GM12878 (cell line): ENCODE measurements at regions not wholly inside any gene's neighbourhood (a gene's known extent, or its start where the extent isn't known, plus 50 kb on each side); places are given as distances from the start of the nearest gene placed in this dataset.

Experiments
- ATAC-seq: fragments of 200-7000 bp; cut with Tn5 transposase; 3 replicates; pipeline ENCODE4 v1.9.1; 2020; ENCODE audit warnings: mild to moderate bottlenecking, moderate library complexity
- BruUV-seq: library from RNA; stranded (reverse); fragments of 400-500 nt; replicated peaks from 2 replicates; lab custom pipeline; 2021; lab: Mats Ljungman, UMichigan
- CTCF ChIA-PET: fragments of 300-600 bp; sonication (Branson Sonifier 250); formaldehyde crosslinking; extraction: SDS; loops from one replicate; lab custom pipeline; 2021; ENCODE audit warnings: inconsistent platforms; lab: Yijun Ruan, JAX
- POLR2A ChIA-PET: fragments of 350-600 bp; formaldehyde crosslinking; extraction: SDS; loops from one replicate; lab custom pipeline; 2021; ENCODE audit warnings: inconsistent platforms; lab: Charles Lee
- RAD21 ChIA-PET: fragments of 300-600 bp; sonication (Branson Sonifier 250); formaldehyde crosslinking; loops from one replicate; lab custom pipeline; 2023; ENCODE audit warnings: antibody characterized with exemption; ENCODE audit not compliant: unreplicated experiment; lab: Charles Lee
- SMC1A ChIA-PET: fragments of 300-600 bp; sonication (Branson Sonifier 250); formaldehyde crosslinking; loops from one replicate; lab custom pipeline; 2023; ENCODE audit not compliant: unreplicated experiment, uncharacterized antibody; lab: Charles Lee
- DNase-seq: peaks from one replicate; pipeline ENCODE4 v3.0.0-alpha.2; 2011; ENCODE audit warnings: low read depth, low spot score
- FAIRE-seq: peaks from 3 replicates; lab custom pipeline; 2011; peaks lifted over from hg19 to GRCh38; lab: Jason Lieb, UNC
- H2AFZ ChIP-seq: 2 replicates; pipeline ENCODE4 v1.6.0; 2011; ENCODE audit warnings: low read depth, low read length, control low read depth; ENCODE audit not compliant: control insufficient read depth
- H3K27ac ChIP-seq: 2 replicates; pipeline ENCODE4 v1.5.1; 2011; ENCODE audit warnings: control low read depth; ENCODE audit not compliant: control insufficient read depth, insufficient read depth
- H3K27me3 ChIP-seq, 2 experiments: replicated peaks in 1 of 2; 2 replicates each; pipeline versions ENCODE4 v1.6.0 to v1.6.1; 2011; ENCODE audit warnings: low read length in 1 of 2; ENCODE audit not compliant: control insufficient read depth in 2 of 2, insufficient read depth in 2 of 2
- H3K36me3 ChIP-seq, 2 experiments: 2 replicates each; pipeline ENCODE4 v1.5.1; 2011; ENCODE audit warnings: low read length in 1 of 2; ENCODE audit not compliant: control insufficient read depth in 2 of 2, insufficient read depth in 2 of 2
- H3K4me1 ChIP-seq: 2 replicates; pipeline ENCODE4 v1.6.1; 2011; ENCODE audit warnings: mild to moderate bottlenecking, low read length, moderate library complexity, mixed read lengths; ENCODE audit not compliant: control insufficient read depth, insufficient read depth
- H3K4me2 ChIP-seq: 2 replicates; pipeline ENCODE4 v1.6.0; 2011; ENCODE audit warnings: control low read depth; ENCODE audit not compliant: control insufficient read depth, insufficient read depth
- H3K4me3 ChIP-seq: fragments of 200-600 bp; sonication (generic); 2 replicates; pipeline ENCODE4 v1.5.1; 2016
- H3K79me2 ChIP-seq: 2 replicates; pipeline ENCODE4 v1.6.0; 2011; ENCODE audit warnings: low read length; ENCODE audit not compliant: control insufficient read depth, insufficient read depth
- H3K9ac ChIP-seq: 2 replicates; pipeline ENCODE4 v1.8.0; 2011; ENCODE audit warnings: low read length, control low read depth, mixed read lengths; ENCODE audit not compliant: control insufficient read depth, insufficient read depth
- H3K9me3 ChIP-seq: replicated peaks from 3 replicates; pipeline ENCODE4 v1.5.1; 2011; ENCODE audit warnings: mild to moderate bottlenecking, low read length; ENCODE audit not compliant: control insufficient read depth, insufficient read depth
- H4K20me1 ChIP-seq: 2 replicates; pipeline ENCODE4 v1.6.0; 2011; ENCODE audit not compliant: control insufficient read depth, insufficient read depth
- CBFB ChIP-seq: IDR thresholded peaks from 2 replicates; pipeline ENCODE4 v1.6.1; 2016; ENCODE audit warnings: antibody characterized with exemption, low read depth
- CTCF ChIP-seq, 3 experiments: IDR thresholded peaks in 2 of 3; conservative IDR thresholded peaks in 1 of 3; 2 replicates each; pipeline ENCODE4 v1.5.1; 2011; ENCODE audit warnings: low read depth in 3 of 3, low read length in 3 of 3, mild to moderate bottlenecking in 3 of 3, control low read depth in 2 of 3, moderate library complexity in 2 of 3, inconsistent platforms in 1 of 3, mixed read lengths in 1 of 3; ENCODE audit not compliant: control insufficient read depth in 2 of 3, insufficient read depth in 1 of 3; ENCODE audit errors: extremely low read depth in 1 of 3
- ESRRA ChIP-seq: IDR thresholded peaks from 2 replicates; pipeline ENCODE4 v1.6.1; 2012; ENCODE audit warnings: mild to moderate bottlenecking, low read length, improper control_type of control experiment
- GABPA ChIP-seq: IDR thresholded peaks from 2 replicates; pipeline ENCODE4 v1.6.1; 2014; ENCODE audit warnings: antibody characterized with exemption, low read depth, mild to moderate bottlenecking, inconsistent platforms
- HCFC1 ChIP-seq: fragments of 150-350 bp; IDR thresholded peaks from 2 replicates; pipeline ENCODE4 v1.6.1; 2014; ENCODE audit warnings: low read length
- KDM1A ChIP-seq: fragments of 200-600 bp; sonication (generic); IDR thresholded peaks from 2 replicates; pipeline ENCODE4 v1.6.1; 2016; ENCODE audit warnings: borderline replicate concordance
- MAX ChIP-seq: IDR thresholded peaks from 2 replicates; pipeline ENCODE4 v1.6.1; 2012; ENCODE audit warnings: low read depth, low read length, improper control_type of control experiment
- NFYB ChIP-seq: IDR thresholded peaks from 2 replicates; pipeline ENCODE4 v1.6.1; 2011; ENCODE audit warnings: low read depth, mild to moderate bottlenecking, low read length, improper control_type of control experiment, moderate library complexity; ENCODE audit not compliant: insufficient read depth
- PKNOX1 ChIP-seq: fragments of 450-650 bp; IDR thresholded peaks from 2 replicates; pipeline ENCODE4 v1.6.1; 2016; ENCODE audit warnings: mild to moderate bottlenecking
- PML ChIP-seq: IDR thresholded peaks from 2 replicates; pipeline ENCODE4 v1.6.1; 2012; ENCODE audit warnings: low read length, inconsistent platforms
- POLR2A ChIP-seq: IDR thresholded peaks from 2 replicates; pipeline ENCODE4 v1.6.1; 2011; ENCODE audit warnings: low read depth, mild to moderate bottlenecking, low read length
- TARDBP ChIP-seq: IDR thresholded peaks from 2 replicates; pipeline ENCODE4 v1.6.1; 2016; ENCODE audit warnings: borderline replicate concordance
- TCF12 ChIP-seq: IDR thresholded peaks from 2 replicates; pipeline ENCODE4 v1.6.1; 2011; ENCODE audit warnings: low read depth, mild to moderate bottlenecking, low read length
- ZBTB33 ChIP-seq: fragments of 450-650 bp; IDR thresholded peaks from 2 replicates; pipeline ENCODE4 v1.6.1; 2017; ENCODE audit warnings: mild to moderate bottlenecking
- ZNF384 ChIP-seq: IDR thresholded peaks from 2 replicates; pipeline ENCODE4 v1.6.1; 2012; ENCODE audit warnings: low read depth, mild to moderate bottlenecking, low read length, improper control_type of control experiment, borderline replicate concordance
- WGBS: methylation state at CpG from one replicate; pipeline ENCODE4 v1.1.6; 2016; ENCODE audit warnings: low lambda C conversion rate; ENCODE audit not compliant: insufficient replicate concordance, insufficient coverage; ENCODE audit errors: missing lambda C conversion rate; 5-methylcytosine and 5-hydroxymethylcytosine counted together
- in situ Hi-C: fragments of 300-500 bp; cut with MboI; formaldehyde crosslinking; loops from 9 replicates; pipeline ENCODE4 v1.14.3; 2018; ENCODE audit warnings: mixed read lengths
- intact Hi-C: fragments of 100-400 bp; cut with micrococcal nuclease; formaldehyde crosslinking; loops from one replicate; pipeline ENCODE4 v1.14.2; 2022; ENCODE audit not compliant: unreplicated experiment

GRCh38 chrX:63470506-63470905 lies 119.4 kb upstream of the SPIN4 start:
- Histone ChIP-seq H3K27me3 (no peaks in the 10 kb centered on the region), H3K36me3 (no peaks in the 10 kb centered on the region), H3K4me2 (no peak overlapping the region), H3K9ac (no peak overlapping the region), H3K9me3 (peaks cover 2% of the 10 kb centered on the region), H2AFZ (no peak overlapping the region), H3K4me3 (no peak overlapping the region), H3K79me2 (no peaks in the 10 kb centered on the region), H3K4me1 (no peaks in the 10 kb centered on the region), H3K27ac (no peak overlapping the region), H4K20me1 (no peaks in the 10 kb centered on the region)
- ChIA-PET POLR2A (no interaction called here), CTCF (no interaction called here), SMC1A (no interaction called here), RAD21 (no interaction called here)
- no peak for DNase-seq
- WGBS = 62% methylated on average over 4 of the region's 4 CpGs
- FAIRE-seq = no peak
- in situ Hi-C loops = no loop called here
- TF ChIP-seq HCFC1 (no peak), PML (no peak), TCF12 (no peak), MAX (no peak), NFYB (no peak)
- ATAC-seq = no peak
- no TSS peak for BruUV-seq
- intact Hi-C loops = no loop called here

GRCh38 chrX:63466690-63467089 lies 115.6 kb upstream of the SPIN4 start:
- intact Hi-C loops (loop anchor here (10.0 kb wide), 1 partner anchor 112 kb away; the partner anchor contains the start of gene SPIN4), in situ Hi-C loops (no loop called here)
- DNase-seq = no peak
- H3K27ac ChIP-seq = no peak overlapping the region
- no peaks in the 10 kb centered on the region for H3K36me3 ChIP-seq
- H3K9ac ChIP-seq = no peak overlapping the region
- no peaks in the 10 kb centered on the region for H3K79me2 ChIP-seq
- no peak overlapping the region for H3K4me2 ChIP-seq
- no peaks in the 10 kb centered on the region for H3K27me3 ChIP-seq
- CTCF ChIA-PET = interaction anchor here (1.3 kb wide), 1 partner anchor 8 kb away, joined by 3 read pairs; no protein-coding TSS in a partner anchor
- no peak overlapping the region for H2AFZ ChIP-seq
- BruUV-seq = no TSS peak
- POLR2A ChIA-PET = no interaction called here
- H3K9me3 ChIP-seq = no peaks in the 10 kb centered on the region
- no peak overlapping the region for H3K4me3 ChIP-seq
- H3K4me1 ChIP-seq = no peaks in the 10 kb centered on the region
- WGBS = 42% methylated on average over 4 of the region's 4 CpGs
- RAD21 ChIA-PET = no interaction called here
- ATAC-seq = no peak
- SMC1A ChIA-PET = no interaction called here
- no peaks in the 10 kb centered on the region for H4K20me1 ChIP-seq
- no peak for FAIRE-seq
- TF ChIP-seq POLR2A (no peak), TARDBP (no peak), KDM1A (no peak), CBFB (no peak), ZNF384 (no peak), GABPA (no peak), ESRRA (no peak), CTCF (IDR thresholded peaks at IDR 0.05 in 2 of 3, conservative IDR thresholded peaks at IDR 0.05 in 1 of 3; ENCODE audit: control insufficient read depth in 2 of 3, extremely low read depth in 1 of 3, insufficient read depth in 1 of 3, low read depth in 3 of 3, low read length in 3 of 3) (no peak), ZBTB33 (no peak), PKNOX1 (no peak)
